GM12864 (cell line): ENCODE measurements at regions not wholly inside any gene's neighbourhood (a gene's known extent, or its start where the extent isn't known, plus 50 kb on each side); places are given as distances from the start of the nearest gene placed in this dataset.

ENCODE experiments used
- DNase-seq: peaks from one replicate; pipeline ENCODE4 v3.0.0-alpha.2; 2011; ENCODE audit warnings: low read depth
- H3K4me3 ChIP-seq: 2 replicates; pipeline ENCODE4 v1.5.1; 2011; ENCODE audit warnings: mild to moderate bottlenecking, low read depth, low read length, control low read depth
- TF ChIP-seq, protein P1 (sequence below): IDR thresholded peaks from 2 replicates; pipeline ENCODE4 v1.5.1; 2011; ENCODE audit warnings: low read depth, mild to moderate bottlenecking, moderate library complexity, low read length, control low read depth, inconsistent platforms; ENCODE audit errors: missing control alignments

DNA sequence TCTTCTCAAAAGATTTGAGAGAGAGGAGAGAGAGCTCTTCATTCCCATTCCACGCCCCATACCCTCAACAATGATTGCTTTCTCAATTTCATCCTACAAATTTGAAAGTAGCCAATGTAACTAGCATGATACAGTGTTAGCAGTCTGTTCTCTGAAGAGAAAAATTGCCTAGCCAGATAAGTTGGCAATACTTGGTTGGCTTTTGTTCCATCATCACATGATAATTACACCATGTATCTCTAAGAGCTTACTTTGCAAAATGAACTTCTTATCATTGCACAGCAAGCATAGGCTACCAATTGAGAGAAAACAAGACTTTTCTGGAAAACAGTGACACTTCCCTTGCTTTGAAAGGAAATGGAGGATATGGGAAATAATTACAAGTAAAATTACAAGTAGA lies 68.9 kb downstream of the FSCB start:
- no peak for DNase-seq
- TF ChIP-seq, protein P1, sequence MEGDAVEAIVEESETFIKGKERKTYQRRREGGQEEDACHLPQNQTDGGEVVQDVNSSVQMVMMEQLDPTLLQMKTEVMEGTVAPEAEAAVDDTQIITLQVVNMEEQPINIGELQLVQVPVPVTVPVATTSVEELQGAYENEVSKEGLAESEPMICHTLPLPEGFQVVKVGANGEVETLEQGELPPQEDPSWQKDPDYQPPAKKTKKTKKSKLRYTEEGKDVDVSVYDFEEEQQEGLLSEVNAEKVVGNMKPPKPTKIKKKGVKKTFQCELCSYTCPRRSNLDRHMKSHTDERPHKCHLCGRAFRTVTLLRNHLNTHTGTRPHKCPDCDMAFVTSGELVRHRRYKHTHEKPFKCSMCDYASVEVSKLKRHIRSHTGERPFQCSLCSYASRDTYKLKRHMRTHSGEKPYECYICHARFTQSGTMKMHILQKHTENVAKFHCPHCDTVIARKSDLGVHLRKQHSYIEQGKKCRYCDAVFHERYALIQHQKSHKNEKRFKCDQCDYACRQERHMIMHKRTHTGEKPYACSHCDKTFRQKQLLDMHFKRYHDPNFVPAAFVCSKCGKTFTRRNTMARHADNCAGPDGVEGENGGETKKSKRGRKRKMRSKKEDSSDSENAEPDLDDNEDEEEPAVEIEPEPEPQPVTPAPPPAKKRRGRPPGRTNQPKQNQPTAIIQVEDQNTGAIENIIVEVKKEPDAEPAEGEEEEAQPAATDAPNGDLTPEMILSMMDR = no peak
- no peak overlapping the region for H3K4me3 ChIP-seq

DNA sequence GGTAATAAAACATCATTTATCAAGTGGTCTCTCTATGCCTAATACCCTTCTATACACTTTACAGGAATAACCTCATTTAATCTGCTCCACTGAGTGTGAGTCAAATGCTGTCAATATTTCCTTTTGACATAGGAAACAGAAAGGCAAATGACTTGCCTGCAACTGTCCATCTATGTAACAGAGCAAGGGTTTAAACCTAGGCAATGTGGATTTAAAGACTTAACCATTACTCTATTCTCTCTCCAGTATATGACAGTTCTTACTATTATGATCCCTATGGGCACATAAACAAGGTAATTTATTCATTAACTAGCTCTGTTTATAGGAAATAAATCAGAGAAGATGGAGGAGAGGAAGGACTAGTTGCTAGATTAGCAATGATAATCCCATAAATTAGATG lies 70.6 kb downstream of the FSCB start:
- TF ChIP-seq, protein P1 = no peak
- no peak overlapping the region for H3K4me3 ChIP-seq
- no peak for DNase-seq

DNA sequence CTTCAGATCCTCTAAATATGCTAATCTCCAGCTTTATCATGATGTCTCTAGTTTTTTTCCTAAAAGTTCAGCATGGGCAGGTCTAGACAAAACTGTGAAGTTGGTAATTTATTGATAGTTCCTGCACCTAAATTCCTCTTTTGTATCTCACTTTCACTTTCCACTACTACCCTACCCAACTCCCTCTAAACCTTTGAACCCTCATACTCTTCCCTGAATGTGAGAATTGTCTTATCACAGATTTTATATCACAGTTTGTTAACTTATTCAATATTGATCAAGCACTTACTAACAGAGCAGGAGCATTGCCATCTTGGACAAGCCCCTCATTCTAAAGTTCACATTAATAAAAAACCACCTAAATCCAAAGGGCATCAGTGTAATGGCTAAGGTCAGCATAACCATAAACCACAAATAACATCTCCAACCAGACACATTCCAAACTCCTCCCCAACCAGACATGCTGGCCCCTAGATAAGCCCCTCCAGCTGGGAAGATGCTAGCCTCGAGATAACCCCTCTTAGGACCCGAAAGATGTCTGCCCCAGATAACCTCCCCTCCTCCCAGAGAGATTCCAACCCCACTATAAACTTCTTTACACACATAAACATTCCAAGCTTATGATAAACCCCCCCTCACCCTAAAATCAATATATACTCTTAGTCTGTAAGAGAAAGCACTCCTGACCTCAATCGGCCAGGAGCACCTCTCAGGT lies 78.7 kb downstream of the FSCB start:
- TF ChIP-seq, protein P1 = no peak
- DNase-seq = no peak
- no peak overlapping the region for H3K4me3 ChIP-seq

DNA sequence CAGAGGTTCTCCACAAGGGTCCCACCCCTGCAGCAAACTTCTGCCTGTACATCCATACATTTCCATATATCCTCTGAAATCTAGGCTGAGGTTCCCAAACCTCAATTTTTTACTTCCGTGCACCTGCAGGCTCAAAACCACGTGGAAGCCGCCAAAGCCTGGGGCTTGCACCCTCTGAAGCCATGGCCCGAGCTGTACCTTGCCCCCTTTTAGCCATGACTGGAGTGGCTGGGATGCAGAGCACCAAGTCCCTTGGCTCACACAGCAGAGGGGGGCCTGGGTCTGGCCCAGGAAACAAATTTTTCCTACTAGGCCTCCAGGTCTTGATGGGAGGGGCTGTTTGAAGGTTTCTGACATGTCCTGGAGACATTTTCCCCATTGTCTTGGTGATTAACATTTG lies 84.4 kb downstream of the FSCB start:
- no peak for DNase-seq
- H3K4me3 ChIP-seq = no peak overlapping the region
- TF ChIP-seq, protein P1 = no peak

DNA sequence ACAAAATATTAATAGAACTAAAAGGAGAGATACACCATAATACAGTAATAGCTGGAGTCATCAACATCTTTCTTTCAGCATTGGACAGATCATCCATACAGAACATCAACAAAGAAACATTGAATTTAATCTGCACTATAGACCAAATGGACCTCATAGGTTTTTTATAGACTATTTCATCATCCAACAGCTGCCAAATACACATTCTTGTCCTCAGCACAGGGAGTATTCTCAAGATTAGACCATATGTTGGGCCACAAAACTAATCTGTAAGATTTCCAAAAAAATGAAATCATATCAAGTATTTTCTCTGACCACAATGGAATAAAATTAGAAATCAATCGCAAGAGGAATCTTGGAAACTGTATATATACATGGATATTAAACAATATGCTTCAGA lies 86.9 kb downstream of the FSCB start:
- no peak overlapping the region for H3K4me3 ChIP-seq
- TF ChIP-seq, protein P1 = no peak
- no peak for DNase-seq

DNA sequence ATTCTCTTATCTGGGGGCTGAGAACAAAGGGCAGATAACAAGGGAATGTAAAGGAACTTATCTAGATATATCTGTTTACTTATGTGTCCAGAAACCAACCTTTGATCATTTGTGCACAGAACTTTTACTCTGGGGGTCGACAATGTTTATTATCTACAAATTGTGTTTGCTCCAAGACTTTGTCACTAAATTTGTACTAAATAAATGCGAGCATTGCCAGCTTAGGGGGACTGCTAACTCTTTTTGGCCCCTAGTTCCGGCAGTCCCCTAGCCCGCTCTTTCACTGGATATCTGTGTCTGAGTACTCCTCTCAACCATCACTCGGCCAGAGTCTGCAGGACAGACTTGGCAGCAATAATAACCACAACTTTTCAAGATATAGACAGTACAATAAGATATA lies 88.2 kb downstream of the FSCB start:
- no peak for DNase-seq
- no peak overlapping the region for H3K4me3 ChIP-seq
- TF ChIP-seq, protein P1 = no peak

DNA sequence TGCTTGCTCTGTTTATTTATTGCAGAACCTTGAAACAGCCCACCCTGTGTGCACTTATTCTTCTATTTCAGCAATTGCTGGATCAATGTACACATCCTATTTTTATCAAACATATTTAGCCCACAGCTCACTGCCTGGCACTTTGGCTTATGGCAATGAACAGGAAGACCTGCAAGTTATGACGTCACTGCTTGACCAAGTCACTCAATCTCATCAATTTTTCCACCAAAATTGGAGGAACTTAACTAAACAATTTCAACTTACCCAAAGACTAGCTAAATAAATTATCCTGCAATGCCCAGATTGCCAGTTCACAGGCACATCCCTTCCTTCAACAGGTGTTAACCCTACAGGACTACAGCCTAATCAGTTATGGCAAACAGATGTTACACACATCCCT lies 89.3 kb downstream of the FSCB start:
- H3K4me3 ChIP-seq = no peak overlapping the region
- TF ChIP-seq, protein P1 = no peak
- no peak for DNase-seq
